ENCODE measurements at regions not wholly inside any gene's neighbourhood (a gene's known extent, or its start where the extent isn't known, plus 50 kb on each side); places are given as distances from the start of the nearest gene placed in this dataset.

DNA sequence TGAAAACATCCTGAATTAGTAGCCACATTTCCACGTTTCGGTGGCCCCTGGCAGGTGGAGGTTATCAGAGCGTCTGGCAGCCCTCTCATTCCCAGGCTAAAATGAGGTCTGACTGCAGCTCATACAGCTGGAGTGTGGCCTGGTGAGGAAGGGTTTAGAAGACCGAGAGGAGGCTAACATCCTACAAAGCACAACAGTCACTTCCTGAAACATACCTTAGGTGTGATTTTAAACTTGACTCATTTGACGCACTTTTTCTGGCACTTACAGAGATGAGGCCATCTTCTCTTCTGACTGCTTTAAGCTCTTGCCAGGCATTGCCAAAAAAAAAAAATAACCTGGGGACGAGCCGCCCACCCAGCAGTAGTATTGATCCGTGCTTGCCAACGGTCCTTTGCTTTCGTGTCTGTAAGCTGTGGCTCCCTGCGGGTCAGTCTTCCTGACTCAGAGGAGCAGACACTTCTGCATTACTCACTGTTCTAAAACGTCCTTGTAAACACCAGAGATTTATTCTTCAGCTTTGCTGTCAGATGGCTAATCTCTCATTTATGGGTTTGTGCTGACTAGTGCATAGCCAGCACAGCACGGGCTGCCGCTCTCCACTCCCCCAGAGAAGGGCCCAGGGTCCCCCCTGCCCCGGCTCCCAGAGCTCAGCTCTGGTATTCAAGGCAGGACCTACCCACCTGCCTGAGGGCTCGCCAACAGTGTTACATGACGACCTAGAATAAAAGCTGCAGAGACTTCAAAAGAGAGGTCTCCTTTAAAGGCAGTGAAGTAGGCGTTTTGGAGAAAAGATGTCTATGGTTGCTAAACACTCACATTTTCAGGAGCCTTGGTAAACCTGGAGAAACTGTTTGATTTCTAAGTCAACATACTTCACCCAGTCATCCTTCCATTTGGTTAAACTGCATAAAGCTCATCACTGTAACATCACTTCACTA lies 78.5 kb upstream of the FRMD1 start:
- H3K4me3 ChIP-seq (replicated peaks; ENCODE audit: low read depth, low read length): no peak overlapping the region
- DNase-seq (ENCODE audit: extremely low read depth, low read depth): no peak
- TF ChIP-seq, protein P1, sequence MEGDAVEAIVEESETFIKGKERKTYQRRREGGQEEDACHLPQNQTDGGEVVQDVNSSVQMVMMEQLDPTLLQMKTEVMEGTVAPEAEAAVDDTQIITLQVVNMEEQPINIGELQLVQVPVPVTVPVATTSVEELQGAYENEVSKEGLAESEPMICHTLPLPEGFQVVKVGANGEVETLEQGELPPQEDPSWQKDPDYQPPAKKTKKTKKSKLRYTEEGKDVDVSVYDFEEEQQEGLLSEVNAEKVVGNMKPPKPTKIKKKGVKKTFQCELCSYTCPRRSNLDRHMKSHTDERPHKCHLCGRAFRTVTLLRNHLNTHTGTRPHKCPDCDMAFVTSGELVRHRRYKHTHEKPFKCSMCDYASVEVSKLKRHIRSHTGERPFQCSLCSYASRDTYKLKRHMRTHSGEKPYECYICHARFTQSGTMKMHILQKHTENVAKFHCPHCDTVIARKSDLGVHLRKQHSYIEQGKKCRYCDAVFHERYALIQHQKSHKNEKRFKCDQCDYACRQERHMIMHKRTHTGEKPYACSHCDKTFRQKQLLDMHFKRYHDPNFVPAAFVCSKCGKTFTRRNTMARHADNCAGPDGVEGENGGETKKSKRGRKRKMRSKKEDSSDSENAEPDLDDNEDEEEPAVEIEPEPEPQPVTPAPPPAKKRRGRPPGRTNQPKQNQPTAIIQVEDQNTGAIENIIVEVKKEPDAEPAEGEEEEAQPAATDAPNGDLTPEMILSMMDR (IDR thresholded peaks at IDR 0.05; ENCODE audit: low read depth, low read length, missing control alignments): no peak

DNA sequence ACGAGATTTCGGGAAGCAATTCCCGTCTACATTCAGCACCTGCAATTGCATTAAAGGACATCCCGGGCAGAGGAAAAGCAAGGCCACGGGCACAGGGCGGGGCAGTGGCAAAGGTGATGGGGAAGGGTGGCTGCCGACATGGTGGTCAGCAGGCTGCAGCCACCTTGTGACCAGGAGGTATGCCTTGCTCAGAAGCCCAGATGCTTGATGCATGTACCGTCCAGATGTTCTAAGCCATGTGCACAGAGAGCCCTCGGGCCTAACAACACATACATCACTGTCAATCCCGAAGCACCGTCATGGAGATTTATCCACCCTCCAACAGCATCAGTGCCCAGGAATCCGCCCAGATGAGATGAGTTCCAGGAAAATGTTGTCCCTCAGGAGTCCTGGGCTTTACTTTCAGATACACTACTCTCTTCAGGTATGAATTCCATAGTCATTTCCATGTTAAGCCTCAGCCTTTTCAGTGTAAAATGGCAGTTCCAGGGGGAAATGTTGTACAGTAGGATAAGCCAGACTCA lies 77.8 kb upstream of the FRMD1 start:
- no peak overlapping the region for H3K4me3 ChIP-seq (replicated peaks; ENCODE audit: low read depth, low read length)
- no peak for DNase-seq (ENCODE audit: extremely low read depth, low read depth)
- TF ChIP-seq, protein P1 (IDR thresholded peaks at IDR 0.05; ENCODE audit: low read depth, low read length, missing control alignments): no peak

GRCh38 chr6:168155821-168156741 lies 77.1 kb upstream of the FRMD1 start:
- no peak overlapping the region for H3K4me3 ChIP-seq (replicated peaks; ENCODE audit: low read depth, low read length)
- DNase-seq (ENCODE audit: extremely low read depth, low read depth): no peak
- TF ChIP-seq, protein P1 (IDR thresholded peaks at IDR 0.05; ENCODE audit: low read depth, low read length, missing control alignments): no peak

DNA sequence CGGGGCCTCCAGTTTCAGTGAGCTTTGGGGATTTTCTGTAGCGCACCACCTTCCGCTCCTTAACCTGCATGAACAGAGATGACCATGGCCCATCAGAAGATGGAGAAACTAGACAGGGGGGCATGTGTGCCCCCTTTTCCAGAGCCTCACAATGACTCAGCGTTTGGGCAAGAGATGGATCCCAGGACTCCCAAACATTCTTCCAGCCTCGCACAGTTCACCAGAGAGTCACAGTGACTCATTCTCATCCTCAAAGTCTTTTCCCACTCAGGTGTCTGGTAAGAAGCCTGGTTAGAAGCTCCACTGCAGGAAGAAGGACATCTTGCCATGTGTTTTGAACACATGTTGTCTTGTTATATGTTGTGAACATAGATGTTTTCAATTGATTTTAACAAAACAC lies 76.2 kb upstream of the FRMD1 start:
- no peak overlapping the region for H3K4me3 ChIP-seq (replicated peaks; ENCODE audit: low read depth, low read length)
- TF ChIP-seq, protein P1 (IDR thresholded peaks at IDR 0.05; ENCODE audit: low read depth, low read length, missing control alignments): no peak
- DNase-seq (ENCODE audit: extremely low read depth, low read depth): no peak

DNA sequence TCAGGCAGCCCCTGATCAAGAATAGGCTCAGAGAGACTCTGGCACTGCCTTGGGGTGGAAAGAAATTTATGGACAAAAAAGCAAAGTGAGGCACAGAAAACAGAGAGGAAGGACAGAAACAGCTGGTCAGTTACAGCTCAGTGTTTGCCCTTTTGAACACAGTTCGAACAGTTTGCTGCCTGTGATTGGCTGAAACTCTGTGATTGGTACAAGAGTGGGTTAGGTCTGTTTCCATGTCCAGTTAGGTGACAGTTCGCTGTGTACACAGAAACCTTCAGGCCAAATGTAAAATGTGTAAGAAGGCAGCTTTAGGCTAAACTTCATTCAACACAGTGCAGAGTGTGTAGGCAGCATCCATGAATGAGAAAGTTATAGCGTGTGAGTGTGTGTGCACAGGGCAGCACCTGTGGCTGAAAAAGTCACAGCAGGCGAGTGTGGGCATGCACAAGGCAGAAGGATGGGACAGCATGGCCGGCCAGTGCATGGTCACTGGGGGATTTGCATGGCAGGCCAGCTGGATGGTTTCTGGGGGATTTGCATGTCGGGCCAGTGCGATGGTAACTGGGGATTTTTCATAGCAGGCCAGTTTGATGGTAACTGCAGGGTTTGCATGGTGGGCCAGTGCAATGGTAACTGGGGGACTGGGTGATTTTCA lies 75.4 kb upstream of the FRMD1 start:
- no peak overlapping the region for H3K4me3 ChIP-seq (replicated peaks; ENCODE audit: low read depth, low read length)
- TF ChIP-seq, protein P1 (IDR thresholded peaks at IDR 0.05; ENCODE audit: low read depth, low read length, missing control alignments): no peak
- DNase-seq (ENCODE audit: extremely low read depth, low read depth): no peak

GRCh38 chr6:168153553-168153952 lies 74.5 kb upstream of the FRMD1 start:
- no peak overlapping the region for H3K4me3 ChIP-seq (replicated peaks; ENCODE audit: low read depth, low read length)
- DNase-seq (ENCODE audit: extremely low read depth, low read depth): no peak
- TF ChIP-seq, protein P1 (IDR thresholded peaks at IDR 0.05; ENCODE audit: low read depth, low read length, missing control alignments): no peak
